ENCODE measurements at regions not wholly inside any gene's neighbourhood (a gene's known extent, or its start where the extent isn't known, plus 50 kb on each side); places are given as distances from the start of the nearest gene placed in this dataset.

GRCh38 chr18:39053571-39053970 lies 1488.0 kb upstream of the CELF4 start:
- CTCF ChIA-PET: no interaction called here
- no peak for TF ChIP-seq CTCF (conservative IDR thresholded peaks at IDR 0.05; ENCODE audit: low read depth)
- DNase-seq (ENCODE audit: low spot score): no peak
- no peak overlapping the region for H3K27ac ChIP-seq
- POLR2A ChIA-PET (ENCODE audit: low non-redundant PET): no interaction called here

- POLR2A ChIA-PET (ENCODE audit: low non-redundant PET): no interaction called here
- no peak for TF ChIP-seq CTCF (conservative IDR thresholded peaks at IDR 0.05; ENCODE audit: low read depth)
- CTCF ChIA-PET: no interaction called here
- H3K27ac ChIP-seq: no peak overlapping the region
- no peak for DNase-seq (ENCODE audit: low spot score)
These were observed 1485.4 kb upstream of the CELF4 start for GRCh38 chr18:39051013-39051412.

GRCh38 chr18:39039813-39040212 lies 1474.2 kb upstream of the CELF4 start:
- ChIA-PET POLR2A (ENCODE audit: low non-redundant PET) (no interaction called here), CTCF (no interaction called here)
- no peak for TF ChIP-seq CTCF (conservative IDR thresholded peaks at IDR 0.05; ENCODE audit: low read depth)
- H3K27ac ChIP-seq: no peak overlapping the region
- no peak for DNase-seq (ENCODE audit: low spot score)

GRCh38 chr18:39037925-39038324 lies 1472.3 kb upstream of the CELF4 start:
- no peak for TF ChIP-seq CTCF (conservative IDR thresholded peaks at IDR 0.05; ENCODE audit: low read depth)
- CTCF ChIA-PET: no interaction called here
- no peak for DNase-seq (ENCODE audit: low spot score)

GRCh38 chr18:39033312-39033711 lies 1467.7 kb upstream of the CELF4 start:
- ChIA-PET CTCF (no interaction called here), POLR2A (ENCODE audit: low non-redundant PET) (no interaction called here)
- no peak for DNase-seq (ENCODE audit: low spot score)
- no peak overlapping the region for H3K27ac ChIP-seq
- TF ChIP-seq CTCF (conservative IDR thresholded peaks at IDR 0.05; ENCODE audit: low read depth): no peak

More at GRCh38 chr18:39037925-39038324, 1472.3 kb upstream of the CELF4 start:
- POLR2A ChIA-PET (ENCODE audit: low non-redundant PET): no interaction called here
- H3K27ac ChIP-seq: no peak overlapping the region

- ChIA-PET CTCF (no interaction called here), POLR2A (ENCODE audit: low non-redundant PET) (no interaction called here)
- H3K27ac ChIP-seq: no peak overlapping the region
- no peak for DNase-seq (ENCODE audit: low spot score)
- TF ChIP-seq CTCF (conservative IDR thresholded peaks at IDR 0.05; ENCODE audit: low read depth): no peak
These were observed 1466.0 kb upstream of the CELF4 start for GRCh38 chr18:39031647-39032046.

GRCh38 chr18:39030124-39030655 lies 1464.6 kb upstream of the CELF4 start:
- POLR2A ChIA-PET (ENCODE audit: low non-redundant PET): no interaction called here

More at GRCh38 chr18:39030124-39030655, 1464.6 kb upstream of the CELF4 start:
- H3K27ac ChIP-seq: no peak overlapping the region
- no peak for TF ChIP-seq CTCF (conservative IDR thresholded peaks at IDR 0.05; ENCODE audit: low read depth)
- DNase-seq (ENCODE audit: low spot score): no peak
- CTCF ChIA-PET: no interaction called here

Data from RWPE1 (cell line).